ENCODE measurements at regions not wholly inside any gene's neighbourhood (a gene's known extent, or its start where the extent isn't known, plus 50 kb on each side); places are given as distances from the start of the nearest gene placed in this dataset.
"Not testable (repeated sequence)": the region's sequence is repeated elsewhere in the genome, so short reads cannot be mapped to it uniquely, and the experiment has no call there.

DNA sequence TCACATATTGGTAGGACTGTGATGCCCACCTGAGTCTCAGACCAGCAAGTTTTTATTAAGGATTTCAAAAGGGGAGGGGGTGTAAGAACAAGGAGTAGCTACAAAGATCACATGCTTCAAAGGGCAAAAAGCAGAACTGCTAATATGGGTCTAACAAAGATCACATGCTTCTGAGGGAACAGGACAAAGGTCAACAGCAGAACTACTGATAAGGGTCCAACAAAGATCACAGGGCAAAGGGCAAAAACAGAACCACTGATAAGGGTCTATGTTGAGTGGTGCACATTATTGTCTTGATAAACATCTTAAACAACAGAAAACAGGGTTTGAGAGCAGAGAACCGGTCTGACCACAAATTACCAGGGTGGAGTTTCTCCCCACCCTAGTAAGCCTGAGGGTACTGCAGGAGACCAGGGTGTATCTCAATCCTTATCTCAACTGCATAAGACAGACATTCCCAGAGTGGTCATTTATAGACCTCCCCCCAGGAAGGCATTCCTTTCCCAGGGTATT, 214.5 kb upstream of the CHD1 start:
- not testable (repeated sequence) for TF ChIP-seq CTCF (conservative IDR thresholded peaks at IDR 0.05 in 1 of 2, IDR thresholded peaks at IDR 0.05 in 1 of 2; ENCODE audit: extremely low read depth in 1 of 2, insufficient read depth in 1 of 2, low read depth in 1 of 2, low read length in 2 of 2); EZH2 (IDR thresholded peaks at IDR 0.05; ENCODE audit: borderline replicate concordance, low read length)

Data from mammary epithelial cell (primary cell).